ENCODE measurements at regions not wholly inside any gene's neighbourhood (a gene's known extent, or its start where the extent isn't known, plus 50 kb on each side); places are given as distances from the start of the nearest gene placed in this dataset.

- TF ChIP-seq, protein P1, sequence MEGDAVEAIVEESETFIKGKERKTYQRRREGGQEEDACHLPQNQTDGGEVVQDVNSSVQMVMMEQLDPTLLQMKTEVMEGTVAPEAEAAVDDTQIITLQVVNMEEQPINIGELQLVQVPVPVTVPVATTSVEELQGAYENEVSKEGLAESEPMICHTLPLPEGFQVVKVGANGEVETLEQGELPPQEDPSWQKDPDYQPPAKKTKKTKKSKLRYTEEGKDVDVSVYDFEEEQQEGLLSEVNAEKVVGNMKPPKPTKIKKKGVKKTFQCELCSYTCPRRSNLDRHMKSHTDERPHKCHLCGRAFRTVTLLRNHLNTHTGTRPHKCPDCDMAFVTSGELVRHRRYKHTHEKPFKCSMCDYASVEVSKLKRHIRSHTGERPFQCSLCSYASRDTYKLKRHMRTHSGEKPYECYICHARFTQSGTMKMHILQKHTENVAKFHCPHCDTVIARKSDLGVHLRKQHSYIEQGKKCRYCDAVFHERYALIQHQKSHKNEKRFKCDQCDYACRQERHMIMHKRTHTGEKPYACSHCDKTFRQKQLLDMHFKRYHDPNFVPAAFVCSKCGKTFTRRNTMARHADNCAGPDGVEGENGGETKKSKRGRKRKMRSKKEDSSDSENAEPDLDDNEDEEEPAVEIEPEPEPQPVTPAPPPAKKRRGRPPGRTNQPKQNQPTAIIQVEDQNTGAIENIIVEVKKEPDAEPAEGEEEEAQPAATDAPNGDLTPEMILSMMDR (IDR thresholded peaks at IDR 0.05), result no peak
- no peak for TF ChIP-seq POLR2AphosphoS5 (IDR thresholded peaks at IDR 0.05)
- TF ChIP-seq POLR2A (IDR thresholded peaks at IDR 0.05), result no peak
- no peak for TF ChIP-seq EP300 (IDR thresholded peaks at IDR 0.05)
These were observed 53.1 kb upstream of the GRIN3A start for GRCh38 chr9:101791533-101791932.
